Gastrocnemius medialis (tissue), 4 donors: ENCODE measurements at regions not wholly inside any gene's neighbourhood (a gene's known extent, or its start where the extent isn't known, plus 50 kb on each side); places are given as distances from the start of the nearest gene placed in this dataset.

Source experiments
- POLR2A ChIP-seq, 2 donors: fragments of 450-650 bp; IDR thresholded peaks; one replicate each; pipeline ENCODE4 v1.6.1; 2017; ENCODE audit warnings: antibody characterized with exemption in 2 of 2, mild to moderate bottlenecking in 2 of 2, moderate library complexity in 2 of 2
- TF ChIP-seq, protein P1 (sequence below), 5 experiments: fragments of 450-650 bp in 3 of 5; fragments of 200-600 bp in 2 of 5; sonication (generic) in 2 of 5; IDR thresholded peaks in 4 of 5; conservative IDR thresholded peaks in 1 of 5; 1 replicate in 4 of 5; 2 replicates in 1 of 5; pipeline ENCODE4 v1.5.1; 2016 to 2019; ENCODE audit warnings: antibody characterized with exemption in 5 of 5, mild to moderate bottlenecking in 3 of 5, moderate library complexity in 3 of 5

DNA sequence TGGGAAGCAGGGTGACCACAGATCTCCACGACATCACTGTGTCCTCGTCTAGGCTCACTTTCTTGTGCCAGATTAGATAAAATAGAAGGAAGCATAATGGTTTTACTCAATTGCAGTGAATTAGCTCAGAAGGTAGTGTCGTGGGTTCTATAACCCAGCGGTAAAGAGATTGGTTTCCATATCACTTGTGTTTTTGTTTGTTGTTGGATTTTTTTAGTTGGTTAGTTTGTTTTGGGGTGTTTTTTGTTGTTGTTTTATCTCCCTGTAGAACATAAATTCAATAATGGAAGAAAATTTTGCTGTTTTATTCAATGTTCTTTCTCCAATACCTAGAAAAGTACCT lies 85.9 kb upstream of the PRSS16 start:
- TF ChIP-seq, protein P1, sequence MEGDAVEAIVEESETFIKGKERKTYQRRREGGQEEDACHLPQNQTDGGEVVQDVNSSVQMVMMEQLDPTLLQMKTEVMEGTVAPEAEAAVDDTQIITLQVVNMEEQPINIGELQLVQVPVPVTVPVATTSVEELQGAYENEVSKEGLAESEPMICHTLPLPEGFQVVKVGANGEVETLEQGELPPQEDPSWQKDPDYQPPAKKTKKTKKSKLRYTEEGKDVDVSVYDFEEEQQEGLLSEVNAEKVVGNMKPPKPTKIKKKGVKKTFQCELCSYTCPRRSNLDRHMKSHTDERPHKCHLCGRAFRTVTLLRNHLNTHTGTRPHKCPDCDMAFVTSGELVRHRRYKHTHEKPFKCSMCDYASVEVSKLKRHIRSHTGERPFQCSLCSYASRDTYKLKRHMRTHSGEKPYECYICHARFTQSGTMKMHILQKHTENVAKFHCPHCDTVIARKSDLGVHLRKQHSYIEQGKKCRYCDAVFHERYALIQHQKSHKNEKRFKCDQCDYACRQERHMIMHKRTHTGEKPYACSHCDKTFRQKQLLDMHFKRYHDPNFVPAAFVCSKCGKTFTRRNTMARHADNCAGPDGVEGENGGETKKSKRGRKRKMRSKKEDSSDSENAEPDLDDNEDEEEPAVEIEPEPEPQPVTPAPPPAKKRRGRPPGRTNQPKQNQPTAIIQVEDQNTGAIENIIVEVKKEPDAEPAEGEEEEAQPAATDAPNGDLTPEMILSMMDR (IDR thresholded peaks at IDR 0.05 in 4 of 5, conservative IDR thresholded peaks at IDR 0.05 in 1 of 5): no peak
- TF ChIP-seq POLR2A (IDR thresholded peaks at IDR 0.05): no peak
